ENCODE measurements at regions not wholly inside any gene's neighbourhood (a gene's known extent, or its start where the extent isn't known, plus 50 kb on each side); places are given as distances from the start of the nearest gene placed in this dataset.

DNA sequence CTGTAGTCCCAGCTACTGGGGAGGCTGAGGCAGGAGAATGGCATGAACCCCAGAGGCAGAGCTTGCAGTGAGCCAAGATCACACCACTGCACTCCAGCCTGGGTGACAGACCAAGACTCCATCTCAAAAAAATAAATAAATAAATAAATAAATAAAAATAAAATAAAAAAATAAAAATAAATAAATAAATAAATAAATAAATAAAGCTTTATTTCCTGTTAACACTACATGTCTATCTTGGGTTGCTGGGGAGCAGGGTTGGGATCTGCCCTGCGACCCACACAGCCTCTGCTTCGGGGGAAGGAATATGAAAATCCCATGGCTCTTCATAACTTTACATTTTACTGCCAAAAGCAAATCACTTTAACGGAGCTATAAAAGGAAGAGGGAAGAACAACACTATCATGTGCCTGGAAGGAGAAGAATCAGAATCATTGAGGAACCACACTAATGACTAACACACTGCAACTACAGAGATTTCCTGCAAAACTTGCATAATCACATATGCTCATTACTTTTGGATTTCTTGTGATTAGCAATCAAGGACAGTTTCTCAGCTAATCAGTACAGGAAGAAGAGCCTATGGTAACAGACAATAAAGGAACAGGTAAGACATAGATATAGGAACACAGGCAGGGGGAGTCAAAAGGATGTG is 72.8 kb upstream of the CD55 start:
- TF ChIP-seq, protein P1, sequence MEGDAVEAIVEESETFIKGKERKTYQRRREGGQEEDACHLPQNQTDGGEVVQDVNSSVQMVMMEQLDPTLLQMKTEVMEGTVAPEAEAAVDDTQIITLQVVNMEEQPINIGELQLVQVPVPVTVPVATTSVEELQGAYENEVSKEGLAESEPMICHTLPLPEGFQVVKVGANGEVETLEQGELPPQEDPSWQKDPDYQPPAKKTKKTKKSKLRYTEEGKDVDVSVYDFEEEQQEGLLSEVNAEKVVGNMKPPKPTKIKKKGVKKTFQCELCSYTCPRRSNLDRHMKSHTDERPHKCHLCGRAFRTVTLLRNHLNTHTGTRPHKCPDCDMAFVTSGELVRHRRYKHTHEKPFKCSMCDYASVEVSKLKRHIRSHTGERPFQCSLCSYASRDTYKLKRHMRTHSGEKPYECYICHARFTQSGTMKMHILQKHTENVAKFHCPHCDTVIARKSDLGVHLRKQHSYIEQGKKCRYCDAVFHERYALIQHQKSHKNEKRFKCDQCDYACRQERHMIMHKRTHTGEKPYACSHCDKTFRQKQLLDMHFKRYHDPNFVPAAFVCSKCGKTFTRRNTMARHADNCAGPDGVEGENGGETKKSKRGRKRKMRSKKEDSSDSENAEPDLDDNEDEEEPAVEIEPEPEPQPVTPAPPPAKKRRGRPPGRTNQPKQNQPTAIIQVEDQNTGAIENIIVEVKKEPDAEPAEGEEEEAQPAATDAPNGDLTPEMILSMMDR (IDR thresholded peaks at IDR 0.05) = no peak
- no peak for TF ChIP-seq POLR2A (IDR thresholded peaks at IDR 0.05; ENCODE audit: low read depth)
- no peak for TF ChIP-seq EP300 (IDR thresholded peaks at IDR 0.05)
- TF ChIP-seq POLR2AphosphoS5 (IDR thresholded peaks at IDR 0.05) = no peak

All from esophagus muscularis mucosa (tissue), 4 donors.